Smooth muscle cell (in vitro differentiated cells): ENCODE measurements at regions not wholly inside any gene's neighbourhood (a gene's known extent, or its start where the extent isn't known, plus 50 kb on each side); places are given as distances from the start of the nearest gene placed in this dataset.

ENCODE experiments used
- DNase-seq: peaks from one replicate; lab custom pipeline; 2025; ENCODE audit not compliant: unreplicated experiment; lab: John Stamatoyannopoulos, UW
- H2AFZ ChIP-seq: fragments of 200-600 bp; sonication (generic); 2 replicates; pipeline ENCODE4 v1.6.0; 2016; ENCODE audit warnings: antibody characterized with exemption, low read depth, mild to moderate bottlenecking
- H3F3A ChIP-seq: fragments of 200-600 bp; sonication (generic); 2 replicates; pipeline ENCODE4 v1.6.0; 2017; ENCODE audit warnings: antibody characterized with exemption, low read depth
- H3K27ac ChIP-seq: fragments of 200-600 bp; sonication (generic); 2 replicates; pipeline ENCODE4 v1.5.1; 2016; ENCODE audit warnings: low read depth, mild to moderate bottlenecking
- H3K27me3 ChIP-seq: fragments of 200-600 bp; sonication (generic); 2 replicates; pipeline ENCODE4 v1.6.1; 2016; ENCODE audit warnings: low read depth, mild to moderate bottlenecking
- H3K36me3 ChIP-seq: fragments of 200-600 bp; sonication (generic); 2 replicates; pipeline ENCODE4 v1.5.1; 2016; ENCODE audit warnings: low read depth
- H3K4me1 ChIP-seq: fragments of 200-600 bp; sonication (generic); 2 replicates; pipeline ENCODE4 v1.5.1; 2016; ENCODE audit warnings: low read depth
- H3K4me2 ChIP-seq: fragments of 200-600 bp; sonication (generic); 2 replicates; pipeline ENCODE4 v1.6.0; 2016; ENCODE audit warnings: mild to moderate bottlenecking
- H3K4me3 ChIP-seq: fragments of 200-600 bp; sonication (generic); 2 replicates; pipeline ENCODE4 v1.5.1; 2016; ENCODE audit warnings: mild to moderate bottlenecking
- H3K79me2 ChIP-seq: fragments of 200-600 bp; sonication (generic); 2 replicates; pipeline ENCODE4 v1.6.0; 2016; ENCODE audit warnings: low read depth, mild to moderate bottlenecking
- H3K9ac ChIP-seq: fragments of 200-600 bp; sonication (generic); 2 replicates; pipeline ENCODE4 v1.6.0; 2016; ENCODE audit warnings: low read depth
- H3K9me3 ChIP-seq: fragments of 200-600 bp; sonication (generic); replicated peaks from 2 replicates; pipeline ENCODE4 v1.5.1; 2016; ENCODE audit warnings: low read depth
- H4K20me1 ChIP-seq: fragments of 200-600 bp; sonication (generic); 2 replicates; pipeline ENCODE4 v1.6.0; 2016; ENCODE audit warnings: low read depth
- CTCF ChIP-seq: fragments of 200-600 bp; sonication (generic); IDR thresholded peaks from 2 replicates; pipeline ENCODE4 v1.5.1; 2017; ENCODE audit warnings: borderline replicate concordance, mild to moderate bottlenecking, antibody characterized with exemption; ENCODE audit not compliant: insufficient read depth, poor library complexity, severe bottlenecking
- WGBS: methylation state at CpG from one replicate; pipeline ENCODE4 v1.1.7; 2016; ENCODE audit warnings: low lambda C conversion rate; 5-methylcytosine and 5-hydroxymethylcytosine counted together

- WGBS, result 96% methylated on average over 3 of the region's 3 CpGs
- H3K4me3 ChIP-seq, result no peak overlapping the region
- DNase-seq, result no peak
These were observed 167.5 kb upstream of the SETBP1 start for GRCh38 chr18:44513233-44513632.

DNA sequence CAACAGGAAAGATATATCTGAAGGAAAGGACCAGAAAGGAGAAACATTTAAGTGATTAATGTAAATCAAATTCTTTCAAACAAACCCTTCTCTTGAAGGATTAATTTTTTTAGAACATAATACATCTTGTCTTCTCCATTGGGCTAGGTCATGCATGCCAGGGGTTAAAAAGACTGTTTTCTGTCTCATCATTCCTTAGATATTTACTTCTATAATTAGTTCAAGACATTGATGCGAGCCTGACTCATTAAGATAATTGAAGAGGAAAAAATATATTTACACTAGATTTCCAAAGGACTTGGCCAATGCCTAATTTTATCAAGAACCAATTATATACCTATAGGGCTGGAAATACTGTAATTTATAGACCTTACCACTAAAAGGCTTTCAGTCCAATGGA is 166.6 kb upstream of the SETBP1 start:
- H3K4me1 ChIP-seq, result no peaks in the 10 kb centered on the region
- DNase-seq, result no peak
- no peaks in the 10 kb centered on the region for H3K36me3 ChIP-seq
- H3K9me3 ChIP-seq, result no peaks in the 10 kb centered on the region
- H3K4me3 ChIP-seq, result no peak overlapping the region
- no peaks in the 10 kb centered on the region for H3F3A ChIP-seq
- no peaks in the 10 kb centered on the region for H3K27me3 ChIP-seq
- no peaks in the 10 kb centered on the region for H4K20me1 ChIP-seq
- H3K79me2 ChIP-seq, result no peaks in the 10 kb centered on the region
- 3% methylated on average over 1 of the region's 1 CpG for WGBS
- no peak for TF ChIP-seq CTCF
- no peak overlapping the region for H3K27ac ChIP-seq
- no peak overlapping the region for H3K4me2 ChIP-seq
- no peak overlapping the region for H2AFZ ChIP-seq
- no peak overlapping the region for H3K9ac ChIP-seq

More at GRCh38 chr18:44513233-44513632, 167.5 kb upstream of the SETBP1 start:
- Histone ChIP-seq H3K27ac (no peak overlapping the region), H3K4me1 (no peaks in the 10 kb centered on the region), H3K27me3 (no peaks in the 10 kb centered on the region), H3K79me2 (no peaks in the 10 kb centered on the region), H2AFZ (no peak overlapping the region), H4K20me1 (no peaks in the 10 kb centered on the region), H3K9ac (no peak overlapping the region), H3K36me3 (no peaks in the 10 kb centered on the region), H3K9me3 (no peaks in the 10 kb centered on the region), H3F3A (no peaks in the 10 kb centered on the region), H3K4me2 (no peak overlapping the region)
- TF ChIP-seq CTCF, result no peak

GRCh38 chr18:44514766-44515165 is 165.9 kb upstream of the SETBP1 start:
- Histone ChIP-seq H3K36me3 (no peaks in the 10 kb centered on the region), H3K9me3 (no peaks in the 10 kb centered on the region), H3K79me2 (no peaks in the 10 kb centered on the region), H3K4me2 (no peak overlapping the region), H3K27me3 (no peaks in the 10 kb centered on the region), H4K20me1 (no peaks in the 10 kb centered on the region), H3K4me3 (no peak overlapping the region), H2AFZ (no peak overlapping the region), H3K27ac (no peak overlapping the region), H3K9ac (no peak overlapping the region), H3F3A (no peaks in the 10 kb centered on the region), H3K4me1 (no peaks in the 10 kb centered on the region)
- no peak for TF ChIP-seq CTCF
- 86% methylated on average over 1 of the region's 1 CpG for WGBS
- DNase-seq, result no peak

DNA sequence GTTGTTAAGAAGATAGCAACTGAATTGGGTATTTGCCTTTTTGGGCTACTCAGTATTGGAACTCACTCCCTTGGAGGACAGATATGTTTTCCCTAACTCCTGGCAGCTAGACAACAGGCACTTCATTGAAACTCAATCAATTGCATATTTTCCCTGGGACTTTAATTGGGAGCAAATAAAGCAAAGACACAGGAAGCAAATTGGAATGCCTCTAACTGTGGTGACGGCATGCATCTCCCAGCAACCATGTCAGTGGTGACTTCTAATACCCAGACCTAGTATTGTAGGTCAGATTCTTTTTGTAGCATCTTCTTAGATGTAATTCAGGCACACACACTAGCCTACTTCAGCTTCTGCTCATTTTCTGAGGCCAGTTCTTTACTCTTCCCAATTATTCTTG is 164.2 kb upstream of the SETBP1 start:
- H3K4me1 ChIP-seq, result no peaks in the 10 kb centered on the region
- no peak for TF ChIP-seq CTCF

More for the DNA sequence above, 164.2 kb upstream of the SETBP1 start:
- Histone ChIP-seq H3K27me3 (no peaks in the 10 kb centered on the region), H3K79me2 (no peaks in the 10 kb centered on the region), H3K9ac (no peak overlapping the region), H3K9me3 (no peaks in the 10 kb centered on the region), H3K27ac (no peak overlapping the region), H3K36me3 (no peaks in the 10 kb centered on the region), H3K4me2 (no peak overlapping the region), H3K4me3 (no peak overlapping the region), H4K20me1 (no peaks in the 10 kb centered on the region), H3F3A (no peaks in the 10 kb centered on the region), H2AFZ (no peak overlapping the region)
- DNase-seq, result no peak
- 86% methylated on average over 1 of the region's 1 CpG for WGBS
